WTC11 (cell line): ENCODE measurements at regions not wholly inside any gene's neighbourhood (a gene's known extent, or its start where the extent isn't known, plus 50 kb on each side); places are given as distances from the start of the nearest gene placed in this dataset.
"Not testable (repeated sequence)": the region's sequence is repeated elsewhere in the genome, so short reads cannot be mapped to it uniquely, and the experiment has no call there.

Experiments used
- ATAC-seq: fragments of 200-7000 bp; cut with Tn5 transposase; 2 replicates; pipeline ENCODE4 v1.10.0; 2021; ENCODE audit warnings: mild to moderate bottlenecking, moderate library complexity
- CTCF ChIA-PET: fragments of 300-600 bp; sonication (Branson Sonifier 250); formaldehyde crosslinking; loops from one replicate; lab custom pipeline; 2021; ENCODE audit warnings: antibody characterized with exemption; lab: Charles Lee
- POLR2A ChIA-PET: fragments of 350-600 bp; sonication (Branson Sonifier 250); formaldehyde crosslinking; loops from one replicate; lab custom pipeline; 2021; ENCODE audit warnings: antibody characterized with exemption; lab: Charles Lee
- DNase-seq: peaks from one replicate; pipeline ENCODE4 v3.0.0; 2021; ENCODE audit warnings: low spot score
- H3K27ac Mint-ChIP-seq: 2 replicates; pipeline ENCODE4 v1.8.0; 2021; ENCODE audit warnings: mixed read lengths
- H3K27me3 Mint-ChIP-seq: 2 replicates; pipeline ENCODE4 v1.8.0; 2021; ENCODE audit warnings: low read depth, mild to moderate bottlenecking, moderate library complexity, mixed read lengths
- H3K36me3 Mint-ChIP-seq: 2 replicates; pipeline ENCODE4 v1.8.0; 2021; ENCODE audit warnings: mixed read lengths
- H3K4me1 Mint-ChIP-seq: 2 replicates; pipeline ENCODE4 v1.8.0; 2022; ENCODE audit warnings: mixed read lengths
- H3K4me3 Mint-ChIP-seq: 2 replicates; pipeline ENCODE4 v1.8.0; 2021; ENCODE audit warnings: mild to moderate bottlenecking, moderate library complexity, mixed read lengths
- H3K9me3 Mint-ChIP-seq: 2 replicates; pipeline ENCODE4 v1.8.0; 2021; ENCODE audit warnings: mixed read lengths
- TF ChIP-seq, protein P1 (sequence below): fragments of 200-600 bp; IDR thresholded peaks from 2 replicates; pipeline ENCODE4 v1.8.0; 2022; ENCODE audit warnings: antibody characterized with exemption

DNA sequence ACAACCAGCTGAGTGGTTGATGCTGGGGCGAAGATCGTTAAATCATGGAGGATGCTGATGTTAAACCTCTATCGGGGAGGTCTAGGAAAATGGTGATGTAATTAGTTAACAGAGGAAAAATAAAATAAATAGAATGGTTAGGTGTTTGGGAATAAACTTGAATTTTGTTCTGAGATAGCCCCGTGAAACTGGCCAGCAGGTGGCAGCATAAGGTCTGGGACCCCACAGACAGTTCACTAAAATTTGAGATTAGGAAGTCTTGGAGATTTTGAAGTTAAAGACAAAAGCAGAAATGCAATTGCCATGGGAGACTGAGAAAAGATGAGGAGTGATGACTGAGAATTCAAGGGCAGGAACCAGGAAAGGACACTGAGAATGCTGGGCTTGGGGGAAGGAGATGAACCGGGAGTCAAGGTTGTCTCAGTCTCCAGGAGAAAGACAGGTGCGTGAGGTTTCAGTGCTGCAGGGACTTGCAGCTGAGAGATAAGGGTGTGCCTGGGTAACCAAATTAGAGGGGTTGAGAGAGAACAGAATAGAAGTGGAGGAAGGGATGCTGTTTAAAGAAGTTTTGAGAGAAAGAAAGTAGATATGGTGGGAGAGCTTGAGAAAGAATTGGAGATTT, 248.0 kb downstream of the ZNF92 start:
- peaks cover 20% of the 10 kb centered on the region for H3K4me1 Mint-ChIP-seq

DNA sequence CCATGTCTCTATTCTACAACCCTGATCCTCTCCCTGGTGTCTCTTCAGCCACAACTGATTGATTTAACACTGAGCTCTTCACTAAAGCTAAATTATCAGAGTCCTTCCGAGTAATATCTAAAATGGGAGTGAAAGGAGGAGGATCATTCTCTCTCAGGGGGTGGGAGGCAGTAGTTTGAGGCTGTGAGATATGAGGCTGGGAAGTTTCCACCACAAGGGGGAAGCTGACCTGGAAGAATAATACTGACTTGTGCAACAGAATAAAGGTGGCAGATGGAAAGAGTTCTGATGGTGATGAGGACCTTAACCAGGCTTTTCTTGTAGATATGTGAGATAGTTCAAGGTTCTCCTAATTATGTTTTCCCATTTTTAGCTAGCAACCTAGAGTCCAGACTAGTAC, 241.6 kb upstream of the VKORC1L1 start:
- H3K4me3 Mint-ChIP-seq, H3K4me1 Mint-ChIP-seq, H3K36me3 Mint-ChIP-seq, POLR2A ChIA-PET, H3K27me3 Mint-ChIP-seq, H3K9me3 Mint-ChIP-seq, CTCF ChIA-PET, H3K27ac Mint-ChIP-seq, DNase-seq: not testable (repeated sequence)
- peak; percentile 47 for ATAC-seq

More for the DNA sequence above, 248.0 kb downstream of the ZNF92 start:
- H3K36me3 Mint-ChIP-seq, H3K9me3 Mint-ChIP-seq, H3K27me3 Mint-ChIP-seq, POLR2A ChIA-PET, H3K27ac Mint-ChIP-seq, CTCF ChIA-PET, H3K4me3 Mint-ChIP-seq: not testable (repeated sequence)
- DNase-seq (peak; percentile 52), ATAC-seq (peak; percentile 67)
- TF ChIP-seq, protein P1, sequence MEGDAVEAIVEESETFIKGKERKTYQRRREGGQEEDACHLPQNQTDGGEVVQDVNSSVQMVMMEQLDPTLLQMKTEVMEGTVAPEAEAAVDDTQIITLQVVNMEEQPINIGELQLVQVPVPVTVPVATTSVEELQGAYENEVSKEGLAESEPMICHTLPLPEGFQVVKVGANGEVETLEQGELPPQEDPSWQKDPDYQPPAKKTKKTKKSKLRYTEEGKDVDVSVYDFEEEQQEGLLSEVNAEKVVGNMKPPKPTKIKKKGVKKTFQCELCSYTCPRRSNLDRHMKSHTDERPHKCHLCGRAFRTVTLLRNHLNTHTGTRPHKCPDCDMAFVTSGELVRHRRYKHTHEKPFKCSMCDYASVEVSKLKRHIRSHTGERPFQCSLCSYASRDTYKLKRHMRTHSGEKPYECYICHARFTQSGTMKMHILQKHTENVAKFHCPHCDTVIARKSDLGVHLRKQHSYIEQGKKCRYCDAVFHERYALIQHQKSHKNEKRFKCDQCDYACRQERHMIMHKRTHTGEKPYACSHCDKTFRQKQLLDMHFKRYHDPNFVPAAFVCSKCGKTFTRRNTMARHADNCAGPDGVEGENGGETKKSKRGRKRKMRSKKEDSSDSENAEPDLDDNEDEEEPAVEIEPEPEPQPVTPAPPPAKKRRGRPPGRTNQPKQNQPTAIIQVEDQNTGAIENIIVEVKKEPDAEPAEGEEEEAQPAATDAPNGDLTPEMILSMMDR, result peak; percentile 46

DNA sequence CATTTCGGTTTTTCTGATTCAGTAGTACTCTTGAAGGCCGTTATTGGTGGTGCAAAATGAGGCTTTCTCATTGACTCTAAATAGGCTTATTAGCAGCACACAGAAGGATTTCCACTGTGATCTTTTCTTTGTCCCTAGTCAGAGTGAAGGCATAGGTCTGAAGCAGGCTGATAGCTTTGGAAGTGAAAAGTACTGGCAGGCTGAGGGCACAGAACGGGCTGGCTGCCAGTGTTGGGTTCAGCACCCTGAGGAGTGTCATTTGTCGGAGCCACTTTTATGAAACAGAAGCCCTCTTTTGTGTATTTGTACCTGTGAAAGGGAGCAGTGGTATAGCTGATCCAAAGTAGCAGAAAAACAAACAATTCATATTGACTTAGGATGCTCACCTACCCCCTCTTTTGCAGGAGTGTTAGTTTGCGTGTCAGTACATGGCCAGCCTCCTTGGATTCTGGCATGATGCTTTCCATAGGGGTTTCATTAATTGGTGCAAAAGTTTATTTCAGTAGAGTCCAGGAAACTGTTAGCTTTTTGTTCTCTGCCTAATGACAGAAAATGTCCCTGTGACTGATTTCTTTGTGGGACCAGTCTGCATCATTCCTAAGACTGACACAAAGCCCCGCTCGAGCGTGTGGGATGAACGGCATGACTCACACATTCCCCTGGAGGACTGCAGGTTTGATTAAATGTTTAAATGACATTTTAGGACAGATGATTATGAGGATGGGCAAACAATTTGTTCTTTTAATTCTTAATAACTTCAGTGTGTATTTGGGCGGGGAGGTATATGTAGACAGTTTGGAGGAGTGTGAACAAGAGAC, 239.1 kb upstream of the VKORC1L1 start:
- ATAC-seq, H3K4me3 Mint-ChIP-seq, H3K27me3 Mint-ChIP-seq, H3K36me3 Mint-ChIP-seq, H3K9me3 Mint-ChIP-seq, CTCF ChIA-PET, H3K4me1 Mint-ChIP-seq, H3K27ac Mint-ChIP-seq, POLR2A ChIA-PET, DNase-seq: not testable (repeated sequence)

DNA sequence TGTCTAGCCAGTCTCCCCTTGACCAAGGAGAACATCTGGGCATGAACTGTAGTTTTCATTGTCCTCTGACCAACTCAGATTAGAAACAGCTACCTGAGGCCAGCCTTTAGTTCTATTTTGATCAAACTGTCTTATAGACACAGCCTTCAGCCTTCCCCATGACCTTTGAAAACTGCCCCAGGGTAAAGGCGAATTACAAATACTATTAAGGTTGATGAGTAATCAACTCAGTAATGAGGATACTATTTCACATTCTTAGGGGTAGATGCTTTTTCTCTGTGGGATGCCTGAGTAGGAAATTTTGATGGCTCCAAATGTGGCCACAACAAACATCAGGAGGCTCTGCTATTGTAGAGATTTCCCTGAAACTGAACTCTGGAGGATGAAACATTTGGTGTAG, 234.0 kb upstream of the VKORC1L1 start:
- POLR2A ChIA-PET, DNase-seq, H3K4me1 Mint-ChIP-seq, H3K27ac Mint-ChIP-seq, ATAC-seq, H3K27me3 Mint-ChIP-seq, H3K36me3 Mint-ChIP-seq, H3K4me3 Mint-ChIP-seq, CTCF ChIA-PET, H3K9me3 Mint-ChIP-seq: not testable (repeated sequence)

DNA sequence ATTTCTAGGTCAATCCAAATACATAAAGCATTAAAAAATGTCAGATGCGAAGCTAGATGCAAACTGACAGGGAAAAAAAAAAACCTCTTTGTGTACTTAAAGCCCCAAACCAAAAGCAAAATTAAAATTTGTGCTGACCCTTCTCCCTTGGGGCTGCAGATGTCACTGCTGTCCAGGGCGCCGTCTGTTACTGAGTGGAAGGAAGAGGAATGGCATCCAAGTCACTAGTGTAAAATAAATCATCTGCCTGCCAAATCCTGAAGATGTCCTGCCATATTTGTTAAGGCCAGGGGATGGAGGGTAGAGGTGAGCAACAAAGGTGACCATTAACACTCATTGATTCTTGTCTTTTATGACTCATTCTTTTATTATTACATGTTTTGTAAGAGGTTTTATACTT, 233.2 kb upstream of the VKORC1L1 start:
- H3K36me3 Mint-ChIP-seq, POLR2A ChIA-PET: not testable (repeated sequence)
- ATAC-seq, result peak; percentile 56

DNA sequence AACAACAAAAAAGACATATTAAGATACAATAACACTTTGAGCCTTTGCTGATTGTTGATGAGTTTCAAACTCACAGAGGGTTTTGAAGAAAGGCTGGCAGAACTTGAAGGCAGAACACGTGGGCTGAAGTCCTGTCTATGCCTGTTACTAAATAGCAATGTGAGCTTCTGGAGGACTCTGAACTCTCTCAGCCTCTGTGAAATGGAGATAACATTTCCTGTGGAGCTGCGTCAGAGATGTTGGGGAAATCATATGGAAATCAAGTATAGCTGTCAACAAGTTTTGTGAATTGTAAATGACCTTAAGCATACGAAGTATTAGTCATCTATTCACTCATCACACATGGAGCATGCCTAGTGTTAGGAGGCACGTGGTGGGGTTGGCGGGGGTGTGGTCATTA, 229.4 kb upstream of the VKORC1L1 start:
- ATAC-seq, DNase-seq, H3K27ac Mint-ChIP-seq, H3K36me3 Mint-ChIP-seq, H3K4me3 Mint-ChIP-seq, H3K9me3 Mint-ChIP-seq, CTCF ChIA-PET, H3K27me3 Mint-ChIP-seq, POLR2A ChIA-PET, H3K4me1 Mint-ChIP-seq: not testable (repeated sequence)

More for the DNA sequence above, 233.2 kb upstream of the VKORC1L1 start:
- H3K27me3 Mint-ChIP-seq, H3K4me1 Mint-ChIP-seq, H3K9me3 Mint-ChIP-seq, H3K4me3 Mint-ChIP-seq, H3K27ac Mint-ChIP-seq, DNase-seq, CTCF ChIA-PET: not testable (repeated sequence)

DNA sequence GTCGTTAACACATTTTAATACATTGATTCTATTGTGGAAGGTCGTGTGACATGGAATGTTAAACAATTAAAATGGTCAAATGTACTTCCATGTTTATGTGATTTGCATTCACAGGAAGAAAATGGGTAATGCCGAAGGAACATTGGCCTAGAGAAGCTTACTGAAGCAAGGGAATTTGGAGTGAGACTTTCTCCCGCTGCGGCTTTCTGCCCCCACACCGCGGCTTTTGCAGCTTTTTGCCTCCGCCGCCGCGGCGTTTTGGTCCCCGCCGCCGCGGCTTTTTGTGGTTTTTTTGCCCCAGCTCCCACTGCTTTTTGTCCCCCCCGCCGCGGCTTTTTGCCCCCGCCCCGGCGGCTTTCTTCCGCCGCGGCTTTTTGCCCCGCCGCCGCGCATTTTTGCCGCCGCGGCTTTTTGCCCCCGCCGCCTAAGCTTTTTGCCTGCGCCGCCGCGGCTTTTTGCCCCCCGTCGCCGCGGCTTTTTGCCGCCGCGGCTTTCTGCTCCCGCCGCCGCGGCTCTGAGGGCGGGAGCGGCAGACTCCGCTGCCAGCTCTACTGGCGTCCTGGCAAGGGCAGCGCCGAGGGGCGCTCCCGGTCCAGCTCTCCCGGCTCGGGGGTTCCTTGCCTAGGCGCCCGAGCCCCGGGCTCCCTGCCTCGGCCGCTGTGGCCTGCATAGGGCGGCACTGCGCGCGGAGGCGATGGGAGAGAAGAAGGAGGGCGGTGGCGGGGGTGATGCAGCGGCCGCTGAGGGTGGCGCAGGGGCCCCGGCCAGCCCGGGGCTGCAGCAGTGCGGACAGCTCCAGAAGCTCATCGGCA, 225.5 kb upstream of the VKORC1L1 start:
- H3K27me3 Mint-ChIP-seq, DNase-seq, H3K4me1 Mint-ChIP-seq, H3K4me3 Mint-ChIP-seq, H3K36me3 Mint-ChIP-seq, H3K27ac Mint-ChIP-seq, CTCF ChIA-PET, POLR2A ChIA-PET: not testable (repeated sequence)
- peak; percentile 78 for ATAC-seq
- H3K9me3 Mint-ChIP-seq, result peaks cover 11% of the 10 kb centered on the region

DNA sequence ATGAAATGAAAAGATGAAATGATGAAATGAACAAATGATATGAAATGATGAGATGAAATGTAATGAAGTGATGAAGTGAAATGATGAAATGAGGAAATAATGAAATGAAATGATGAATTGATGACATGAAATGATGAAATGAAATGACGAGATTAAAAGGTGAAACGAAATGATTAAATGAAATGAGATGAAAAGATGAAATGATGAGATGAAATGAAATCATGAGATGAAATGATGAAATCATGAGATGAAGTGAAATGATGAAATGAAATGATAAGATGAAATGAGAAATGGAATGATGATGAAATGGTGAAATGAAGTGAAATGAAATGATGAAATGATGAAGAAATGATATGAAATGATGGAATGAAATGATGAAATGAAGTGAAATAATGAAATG, 221.7 kb upstream of the VKORC1L1 start:
- H3K36me3 Mint-ChIP-seq, CTCF ChIA-PET, H3K27me3 Mint-ChIP-seq, H3K27ac Mint-ChIP-seq, H3K4me3 Mint-ChIP-seq, DNase-seq, ATAC-seq, H3K4me1 Mint-ChIP-seq, POLR2A ChIA-PET: not testable (repeated sequence)
- peaks cover 11% of the 10 kb centered on the region for H3K9me3 Mint-ChIP-seq

DNA sequence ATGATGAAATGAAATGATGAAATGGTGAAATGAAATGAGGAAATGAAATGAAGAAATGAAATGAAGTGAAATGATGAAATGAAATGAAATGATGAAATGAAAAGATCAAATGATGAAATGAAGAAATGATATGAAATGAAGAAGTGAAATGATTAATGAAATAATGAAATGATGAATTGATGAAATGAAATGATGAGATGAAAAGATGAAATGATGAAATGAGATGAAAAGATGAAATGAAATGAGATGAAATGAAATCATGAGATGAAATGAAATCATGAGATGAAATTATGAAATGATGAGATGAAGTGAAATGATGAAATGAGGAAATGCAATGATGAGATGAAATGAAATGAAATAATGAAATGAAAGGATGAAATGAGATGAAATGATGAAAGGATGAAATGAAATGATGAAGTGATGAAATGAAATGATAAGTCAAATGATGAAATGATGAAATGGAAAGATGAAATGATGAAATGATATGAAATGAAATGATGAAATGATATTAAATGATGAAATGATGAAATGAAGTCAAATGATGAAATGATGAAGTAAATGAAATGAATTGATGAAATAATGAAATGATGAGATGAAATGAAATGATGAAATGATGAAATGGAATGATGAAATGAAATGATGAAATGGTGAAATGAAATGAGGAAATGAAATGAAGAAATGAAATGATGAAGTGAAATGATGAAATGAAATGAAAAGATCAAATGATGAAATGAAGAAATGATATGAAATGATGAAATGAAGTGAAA, 220.9 kb upstream of the VKORC1L1 start:
- peaks cover 11% of the 10 kb centered on the region for H3K9me3 Mint-ChIP-seq
- H3K27me3 Mint-ChIP-seq, CTCF ChIA-PET, DNase-seq, ATAC-seq, H3K27ac Mint-ChIP-seq, H3K4me1 Mint-ChIP-seq, POLR2A ChIA-PET, H3K36me3 Mint-ChIP-seq, H3K4me3 Mint-ChIP-seq: not testable (repeated sequence)

DNA sequence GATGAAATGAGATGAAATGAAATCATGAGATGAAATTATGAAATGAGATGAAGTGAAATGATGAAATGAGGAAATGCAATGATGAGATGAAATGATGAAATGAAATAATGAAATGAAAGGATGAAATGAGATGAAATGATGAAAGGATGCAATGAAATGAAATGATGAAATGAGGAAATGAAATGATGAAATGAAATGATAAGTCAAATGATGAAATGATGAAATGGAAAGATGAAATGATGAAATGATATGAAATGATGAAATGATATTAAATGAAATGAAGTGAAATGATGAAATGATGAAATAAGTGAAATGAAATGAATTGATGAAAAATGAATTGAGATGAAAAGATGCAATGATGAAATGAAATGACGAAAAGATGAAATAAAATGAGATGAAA, 220.2 kb upstream of the VKORC1L1 start:
- ATAC-seq, H3K4me3 Mint-ChIP-seq, CTCF ChIA-PET, H3K27ac Mint-ChIP-seq, POLR2A ChIA-PET, H3K36me3 Mint-ChIP-seq, H3K27me3 Mint-ChIP-seq, DNase-seq, H3K4me1 Mint-ChIP-seq: not testable (repeated sequence)
- H3K9me3 Mint-ChIP-seq, result peaks cover 11% of the 10 kb centered on the region
